ENCODE measurements at regions not wholly inside any gene's neighbourhood (a gene's known extent, or its start where the extent isn't known, plus 50 kb on each side); places are given as distances from the start of the nearest gene placed in this dataset.

GRCh38 chr11:116596346-116597260 lies 176.2 kb downstream of the BUD13 start:
- no peak for DNase-seq

GRCh38 chr11:116595305-116595880 lies 177.4 kb downstream of the BUD13 start:
- DNase-seq = no peak

- DNase-seq = no peak
Observed at GRCh38 chr11:116590844-116591570, 181.8 kb downstream of the BUD13 start.

GRCh38 chr11:116589402-116589801 lies 183.4 kb downstream of the BUD13 start:
- no peak for DNase-seq

GRCh38 chr11:116586392-116586791 lies 186.4 kb downstream of the BUD13 start:
- DNase-seq = no peak

- DNase-seq = no peak
Observed at GRCh38 chr11:116582571-116582970, 190.2 kb downstream of the BUD13 start.

- DNase-seq = no peak
Observed at GRCh38 chr11:116581349-116581748, 191.4 kb downstream of the BUD13 start.

GRCh38 chr11:116580799-116581198 lies 192.0 kb downstream of the BUD13 start:
- DNase-seq = peak; percentile 20

GRCh38 chr11:116579857-116580727 lies 192.7 kb downstream of the BUD13 start:
- no peak for DNase-seq

GRCh38 chr11:116579031-116579653 lies 193.6 kb downstream of the BUD13 start:
- DNase-seq = peak; percentile 49

- no peak for DNase-seq
Observed at GRCh38 chr11:116577956-116578355, 194.8 kb downstream of the BUD13 start.

GRCh38 chr11:116577273-116577672 lies 195.5 kb downstream of the BUD13 start:
- DNase-seq = no peak

- DNase-seq = no peak
Observed at GRCh38 chr11:116576526-116576925, 196.3 kb downstream of the BUD13 start.

- DNase-seq = no peak
Observed at GRCh38 chr11:116567721-116568242, 205.0 kb downstream of the BUD13 start.

- no peak for DNase-seq
Observed at GRCh38 chr11:116563712-116564047, 209.1 kb downstream of the BUD13 start.

GRCh38 chr11:116563028-116563711 lies 209.6 kb downstream of the BUD13 start:
- DNase-seq = peak; percentile 41

GRCh38 chr11:116560589-116560988 lies 212.2 kb downstream of the BUD13 start:
- DNase-seq = no peak

- DNase-seq = no peak
Observed at GRCh38 chr11:116558504-116559211, 214.1 kb downstream of the BUD13 start.

- DNase-seq = no peak
Observed at GRCh38 chr11:116557282-116557681, 215.5 kb downstream of the BUD13 start.

- no peak for DNase-seq
Observed at GRCh38 chr11:116556483-116556882, 216.3 kb downstream of the BUD13 start.

- DNase-seq = no peak
Observed at GRCh38 chr11:116553482-116553881, 219.3 kb downstream of the BUD13 start.
